ENCODE measurements at regions not wholly inside any gene's neighbourhood (a gene's known extent, or its start where the extent isn't known, plus 50 kb on each side); places are given as distances from the start of the nearest gene placed in this dataset.

DNA sequence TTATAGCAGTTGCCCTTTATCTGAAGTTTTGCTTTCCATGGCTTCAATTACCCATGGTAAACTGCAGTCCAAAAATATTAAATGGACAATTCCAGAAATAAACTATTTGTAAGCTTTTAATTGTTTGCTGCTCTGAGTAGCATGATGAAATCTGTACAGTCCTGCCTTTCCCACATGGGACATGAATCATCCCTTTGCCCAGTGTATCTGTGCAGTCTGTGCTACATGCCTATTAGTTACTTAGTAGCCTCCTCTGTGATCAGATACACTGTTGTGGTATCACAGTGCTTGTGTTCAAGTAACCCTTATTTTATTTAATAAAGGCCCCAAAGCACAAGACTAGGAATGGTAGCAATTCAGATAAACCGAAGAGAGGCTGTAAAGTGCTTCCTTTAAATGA lies 810.6 kb upstream of the PIK3C3 start:
- Histone ChIP-seq H4K20me1 (replicated peaks; ENCODE audit: insufficient read depth) (no peaks in the 10 kb centered on the region), H3K27ac (ENCODE audit: low read depth) (no peak overlapping the region), H2AFZ (no peak overlapping the region), H3K79me2 (replicated peaks; ENCODE audit: insufficient read depth) (no peaks in the 10 kb centered on the region), H3K36me3 (ENCODE audit: insufficient read depth) (no peaks in the 10 kb centered on the region), H3K4me1 (ENCODE audit: insufficient read depth) (peaks cover 9% of the 10 kb centered on the region; the same call in 1 of the 2 replicates), H3K4me2 (no peak overlapping the region), H3F3A (replicated peaks; ENCODE audit: low read depth) (no peaks in the 10 kb centered on the region), H3K4me3 (no peak overlapping the region), H3K9me2 (ENCODE audit: insufficient read depth) (no peaks in the 10 kb centered on the region), H3K27me3 (ENCODE audit: insufficient read depth) (no peaks in the 10 kb centered on the region)
- Mint-ChIP-seq H3K27me3 (ENCODE audit: insufficient read depth, low read depth, poor library complexity) (no peaks in the 10 kb centered on the region), H3K36me3 (ENCODE audit: low read depth) (no peaks in the 10 kb centered on the region), H3K4me3 (no peak overlapping the region), H3K27ac (no peak overlapping the region), H3K4me1 (peaks cover 10% of the 10 kb centered on the region; the same call in 2 of the 3 replicates), H3K9me3 (no peaks in the 10 kb centered on the region)
- no peak for ATAC-seq
- TF ChIP-seq STAT1 (IDR thresholded peaks at IDR 0.05; ENCODE audit: unreplicated experiment) (no peak), EZH2 (IDR thresholded peaks at IDR 0.05; ENCODE audit: low read depth, unreplicated experiment) (no peak), JUNB (IDR thresholded peaks at IDR 0.05; ENCODE audit: unreplicated experiment) (no peak)
- no peak for DNase-seq (ENCODE audit: low spot score)

DNA sequence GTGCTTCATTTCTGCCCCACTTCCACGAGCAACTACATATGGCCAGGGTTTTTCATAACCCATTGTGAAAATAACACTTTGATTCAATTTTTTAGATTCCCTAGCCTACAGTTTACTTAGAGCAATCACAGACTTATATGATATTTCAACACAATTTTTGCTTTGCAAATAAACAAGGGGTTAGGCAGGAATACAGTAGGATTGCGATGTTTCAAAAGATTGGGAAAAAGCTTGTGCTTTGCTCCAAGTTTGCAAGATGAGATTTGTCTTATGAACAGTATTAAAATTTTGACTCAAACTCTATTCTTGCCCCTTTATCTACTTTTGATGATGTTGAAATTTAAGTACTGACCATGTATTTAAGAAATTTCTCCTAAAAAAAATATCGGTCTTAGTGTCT lies 814.5 kb upstream of the PIK3C3 start:
- Mint-ChIP-seq H3K36me3 (ENCODE audit: low read depth) (no peaks in the 10 kb centered on the region), H3K9me3 (no peaks in the 10 kb centered on the region), H3K27ac (no peak overlapping the region), H3K27me3 (ENCODE audit: insufficient read depth, low read depth, poor library complexity) (no peaks in the 10 kb centered on the region), H3K4me1 (no peaks in the 10 kb centered on the region), H3K4me3 (no peak overlapping the region)
- no peak overlapping the region for H3K4me2 ChIP-seq
- no peaks in the 10 kb centered on the region for H3K4me1 ChIP-seq (ENCODE audit: insufficient read depth)
- H3K36me3 ChIP-seq (ENCODE audit: insufficient read depth): no peaks in the 10 kb centered on the region
- no peaks in the 10 kb centered on the region for H3K27me3 ChIP-seq (ENCODE audit: insufficient read depth)
- no peaks in the 10 kb centered on the region for H3K79me2 ChIP-seq (replicated peaks; ENCODE audit: insufficient read depth)
- no peak overlapping the region for H2AFZ ChIP-seq
- H3F3A ChIP-seq (replicated peaks; ENCODE audit: low read depth): no peaks in the 10 kb centered on the region
- ATAC-seq (no peak), DNase-seq (ENCODE audit: low spot score) (no peak)
- no peaks in the 10 kb centered on the region for H4K20me1 ChIP-seq (replicated peaks; ENCODE audit: insufficient read depth)
- no peaks in the 10 kb centered on the region for H3K9me2 ChIP-seq (ENCODE audit: insufficient read depth)
- H3K4me3 ChIP-seq: no peak overlapping the region
- H3K27ac ChIP-seq (ENCODE audit: low read depth): no peak overlapping the region
- TF ChIP-seq, protein P1, sequence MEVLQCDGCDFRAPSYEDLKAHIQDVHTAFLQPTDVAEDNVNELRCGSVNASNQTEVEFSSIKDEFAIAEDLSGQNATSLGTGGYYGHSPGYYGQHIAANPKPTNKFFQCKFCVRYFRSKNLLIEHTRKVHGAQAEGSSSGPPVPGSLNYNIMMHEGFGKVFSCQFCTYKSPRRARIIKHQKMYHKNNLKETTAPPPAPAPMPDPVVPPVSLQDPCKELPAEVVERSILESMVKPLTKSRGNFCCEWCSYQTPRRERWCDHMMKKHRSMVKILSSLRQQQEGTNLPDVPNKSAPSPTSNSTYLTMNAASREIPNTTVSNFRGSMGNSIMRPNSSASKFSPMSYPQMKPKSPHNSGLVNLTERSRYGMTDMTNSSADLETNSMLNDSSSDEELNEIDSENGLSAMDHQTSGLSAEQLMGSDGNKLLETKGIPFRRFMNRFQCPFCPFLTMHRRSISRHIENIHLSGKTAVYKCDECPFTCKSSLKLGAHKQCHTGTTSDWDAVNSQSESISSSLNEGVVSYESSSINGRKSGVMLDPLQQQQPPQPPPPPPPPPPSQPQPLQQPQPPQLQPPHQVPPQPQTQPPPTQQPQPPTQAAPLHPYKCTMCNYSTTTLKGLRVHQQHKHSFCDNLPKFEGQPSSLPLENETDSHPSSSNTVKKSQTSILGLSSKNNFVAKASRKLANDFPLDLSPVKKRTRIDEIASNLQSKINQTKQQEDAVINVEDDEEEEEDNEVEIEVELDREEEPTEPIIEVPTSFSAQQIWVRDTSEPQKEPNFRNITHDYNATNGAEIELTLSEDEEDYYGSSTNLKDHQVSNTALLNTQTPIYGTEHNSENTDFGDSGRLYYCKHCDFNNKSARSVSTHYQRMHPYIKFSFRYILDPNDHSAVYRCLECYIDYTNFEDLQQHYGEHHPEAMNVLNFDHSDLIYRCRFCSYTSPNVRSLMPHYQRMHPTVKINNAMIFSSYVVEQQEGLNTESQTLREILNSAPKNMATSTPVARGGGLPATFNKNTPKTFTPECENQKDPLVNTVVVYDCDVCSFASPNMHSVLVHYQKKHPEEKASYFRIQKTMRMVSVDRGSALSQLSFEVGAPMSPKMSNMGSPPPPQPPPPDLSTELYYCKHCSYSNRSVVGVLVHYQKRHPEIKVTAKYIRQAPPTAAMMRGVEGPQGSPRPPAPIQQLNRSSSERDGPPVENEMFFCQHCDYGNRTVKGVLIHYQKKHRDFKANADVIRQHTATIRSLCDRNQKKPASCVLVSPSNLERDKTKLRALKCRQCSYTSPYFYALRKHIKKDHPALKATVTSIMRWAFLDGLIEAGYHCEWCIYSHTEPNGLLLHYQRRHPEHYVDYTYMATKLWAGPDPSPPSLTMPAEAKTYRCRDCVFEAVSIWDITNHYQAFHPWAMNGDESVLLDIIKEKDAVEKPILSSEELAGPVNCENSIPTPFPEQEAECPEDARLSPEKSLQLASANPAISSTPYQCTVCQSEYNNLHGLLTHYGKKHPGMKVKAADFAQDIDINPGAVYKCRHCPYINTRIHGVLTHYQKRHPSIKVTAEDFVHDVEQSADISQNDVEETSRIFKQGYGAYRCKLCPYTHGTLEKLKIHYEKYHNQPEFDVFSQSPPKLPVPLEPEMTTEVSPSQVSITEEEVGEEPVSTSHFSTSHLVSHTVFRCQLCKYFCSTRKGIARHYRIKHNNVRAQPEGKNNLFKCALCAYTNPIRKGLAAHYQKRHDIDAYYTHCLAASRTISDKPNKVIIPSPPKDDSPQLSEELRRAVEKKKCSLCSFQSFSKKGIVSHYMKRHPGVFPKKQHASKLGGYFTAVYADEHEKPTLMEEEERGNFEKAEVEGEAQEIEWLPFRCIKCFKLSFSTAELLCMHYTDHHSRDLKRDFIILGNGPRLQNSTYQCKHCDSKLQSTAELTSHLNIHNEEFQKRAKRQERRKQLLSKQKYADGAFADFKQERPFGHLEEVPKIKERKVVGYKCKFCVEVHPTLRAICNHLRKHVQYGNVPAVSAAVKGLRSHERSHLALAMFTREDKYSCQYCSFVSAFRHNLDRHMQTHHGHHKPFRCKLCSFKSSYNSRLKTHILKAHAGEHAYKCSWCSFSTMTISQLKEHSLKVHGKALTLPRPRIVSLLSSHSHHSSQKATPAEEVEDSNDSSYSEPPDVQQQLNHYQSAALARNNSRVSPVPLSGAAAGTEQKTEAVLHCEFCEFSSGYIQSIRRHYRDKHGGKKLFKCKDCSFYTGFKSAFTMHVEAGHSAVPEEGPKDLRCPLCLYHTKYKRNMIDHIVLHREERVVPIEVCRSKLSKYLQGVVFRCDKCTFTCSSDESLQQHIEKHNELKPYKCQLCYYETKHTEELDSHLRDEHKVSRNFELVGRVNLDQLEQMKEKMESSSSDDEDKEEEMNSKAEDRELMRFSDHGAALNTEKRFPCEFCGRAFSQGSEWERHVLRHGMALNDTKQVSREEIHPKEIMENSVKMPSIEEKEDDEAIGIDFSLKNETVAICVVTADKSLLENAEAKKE (CRISPR knock-in tag; IDR thresholded peaks at IDR 0.05): no peak
- TF ChIP-seq JUNB (IDR thresholded peaks at IDR 0.05; ENCODE audit: unreplicated experiment) (no peak), CREB1 (CRISPR knock-in tag; IDR thresholded peaks at IDR 0.05; ENCODE audit: low read depth) (no peak), POLR2AphosphoS5 (IDR thresholded peaks at IDR 0.05; ENCODE audit: low read depth) (no peak), ZNF114 (CRISPR knock-in tag; IDR thresholded peaks at IDR 0.05) (no peak), EZH2 (IDR thresholded peaks at IDR 0.05; ENCODE audit: low read depth, unreplicated experiment) (no peak), STAT1 (IDR thresholded peaks at IDR 0.05; ENCODE audit: unreplicated experiment) (no peak), ZNF331 (CRISPR knock-in tag; IDR thresholded peaks at IDR 0.05; ENCODE audit: low read depth) (no peak), EZH2phosphoT487 (IDR thresholded peaks at IDR 0.05; ENCODE audit: unreplicated experiment) (no peak), NANOG (IDR thresholded peaks at IDR 0.05; ENCODE audit: borderline replicate concordance) (no peak)
- TF ChIP-seq, protein P2, sequence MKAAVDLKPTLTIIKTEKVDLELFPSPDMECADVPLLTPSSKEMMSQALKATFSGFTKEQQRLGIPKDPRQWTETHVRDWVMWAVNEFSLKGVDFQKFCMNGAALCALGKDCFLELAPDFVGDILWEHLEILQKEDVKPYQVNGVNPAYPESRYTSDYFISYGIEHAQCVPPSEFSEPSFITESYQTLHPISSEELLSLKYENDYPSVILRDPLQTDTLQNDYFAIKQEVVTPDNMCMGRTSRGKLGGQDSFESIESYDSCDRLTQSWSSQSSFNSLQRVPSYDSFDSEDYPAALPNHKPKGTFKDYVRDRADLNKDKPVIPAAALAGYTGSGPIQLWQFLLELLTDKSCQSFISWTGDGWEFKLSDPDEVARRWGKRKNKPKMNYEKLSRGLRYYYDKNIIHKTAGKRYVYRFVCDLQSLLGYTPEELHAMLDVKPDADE (IDR thresholded peaks at IDR 0.05): no peak
- TF ChIP-seq, protein P3, sequence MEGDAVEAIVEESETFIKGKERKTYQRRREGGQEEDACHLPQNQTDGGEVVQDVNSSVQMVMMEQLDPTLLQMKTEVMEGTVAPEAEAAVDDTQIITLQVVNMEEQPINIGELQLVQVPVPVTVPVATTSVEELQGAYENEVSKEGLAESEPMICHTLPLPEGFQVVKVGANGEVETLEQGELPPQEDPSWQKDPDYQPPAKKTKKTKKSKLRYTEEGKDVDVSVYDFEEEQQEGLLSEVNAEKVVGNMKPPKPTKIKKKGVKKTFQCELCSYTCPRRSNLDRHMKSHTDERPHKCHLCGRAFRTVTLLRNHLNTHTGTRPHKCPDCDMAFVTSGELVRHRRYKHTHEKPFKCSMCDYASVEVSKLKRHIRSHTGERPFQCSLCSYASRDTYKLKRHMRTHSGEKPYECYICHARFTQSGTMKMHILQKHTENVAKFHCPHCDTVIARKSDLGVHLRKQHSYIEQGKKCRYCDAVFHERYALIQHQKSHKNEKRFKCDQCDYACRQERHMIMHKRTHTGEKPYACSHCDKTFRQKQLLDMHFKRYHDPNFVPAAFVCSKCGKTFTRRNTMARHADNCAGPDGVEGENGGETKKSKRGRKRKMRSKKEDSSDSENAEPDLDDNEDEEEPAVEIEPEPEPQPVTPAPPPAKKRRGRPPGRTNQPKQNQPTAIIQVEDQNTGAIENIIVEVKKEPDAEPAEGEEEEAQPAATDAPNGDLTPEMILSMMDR (conservative IDR thresholded peaks at IDR 0.05; ENCODE audit: low read depth in 2 of 2): no peak

All from GM23338 (cell line).